ENCODE measurements at regions not wholly inside any gene's neighbourhood (a gene's known extent, or its start where the extent isn't known, plus 50 kb on each side); places are given as distances from the start of the nearest gene placed in this dataset.

DNA sequence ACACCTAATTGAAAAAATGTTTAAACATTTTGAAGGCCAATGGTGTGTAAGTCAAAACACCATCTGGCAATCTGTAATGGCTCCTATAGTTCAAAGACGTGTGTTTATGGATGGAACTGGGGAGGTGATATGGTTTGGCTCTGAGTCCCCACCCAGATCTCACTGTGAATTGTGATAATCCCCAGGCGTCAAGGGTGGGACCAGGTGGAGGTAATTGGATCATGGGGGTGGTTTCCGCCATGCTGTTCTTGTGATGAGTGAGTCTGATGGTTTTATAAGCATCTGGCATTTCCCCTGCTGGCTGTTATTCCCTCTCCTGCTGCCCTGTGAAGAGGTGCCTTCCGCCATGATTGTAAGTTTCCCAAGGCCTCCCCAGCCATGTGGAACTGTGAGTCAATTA lies 52.2 kb downstream of the ADRA2C start:
- no peak for DNase-seq (ENCODE audit: low spot score)

GRCh38 chr4:3819210-3819919 lies 53.2 kb downstream of the ADRA2C start:
- no peak for DNase-seq (ENCODE audit: low spot score)

GRCh38 chr4:3820016-3820805 lies 54.0 kb downstream of the ADRA2C start:
- DNase-seq (ENCODE audit: low spot score) = no peak

- no peak for DNase-seq (ENCODE audit: low spot score)
These were observed 54.8 kb downstream of the ADRA2C start for GRCh38 chr4:3820806-3821579.

- no peak for DNase-seq (ENCODE audit: low spot score)
These were observed 55.5 kb downstream of the ADRA2C start for GRCh38 chr4:3821580-3822229.

DNA sequence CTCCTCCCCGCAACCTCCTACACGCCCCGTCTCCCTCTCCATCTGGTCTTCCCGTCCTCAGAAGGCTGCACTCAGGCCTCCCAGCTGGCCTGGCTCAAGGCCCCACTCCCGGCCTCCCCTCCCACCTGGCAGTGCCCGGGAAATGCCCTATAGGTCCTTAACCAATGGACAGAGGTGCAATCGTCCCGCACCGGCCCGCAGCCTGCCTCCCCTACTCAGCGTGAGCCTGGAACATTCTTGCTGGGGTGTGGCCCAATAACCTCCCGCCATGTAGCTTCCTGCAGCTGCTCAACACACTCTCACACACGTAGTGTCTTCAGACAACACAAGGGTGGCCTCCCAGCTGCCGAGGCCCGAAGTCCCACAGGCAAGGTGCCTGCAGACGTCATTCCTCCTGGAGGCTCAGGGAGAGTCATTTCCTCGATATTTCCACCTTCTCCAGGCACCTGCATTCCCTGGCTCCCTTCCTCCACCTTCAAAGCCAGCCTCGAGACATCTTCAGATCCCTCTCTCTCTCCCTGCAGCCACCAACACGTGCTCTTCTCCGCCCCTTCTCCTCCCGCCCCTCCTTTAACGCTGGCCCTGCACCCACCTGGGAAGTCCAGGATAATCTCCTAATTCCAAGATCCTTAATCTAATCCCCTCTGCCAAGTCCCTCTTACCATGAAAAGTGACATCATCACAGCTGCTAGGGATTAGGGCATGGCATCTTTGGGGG lies 56.2 kb downstream of the ADRA2C start:
- DNase-seq (ENCODE audit: low spot score) = no peak

DNA sequence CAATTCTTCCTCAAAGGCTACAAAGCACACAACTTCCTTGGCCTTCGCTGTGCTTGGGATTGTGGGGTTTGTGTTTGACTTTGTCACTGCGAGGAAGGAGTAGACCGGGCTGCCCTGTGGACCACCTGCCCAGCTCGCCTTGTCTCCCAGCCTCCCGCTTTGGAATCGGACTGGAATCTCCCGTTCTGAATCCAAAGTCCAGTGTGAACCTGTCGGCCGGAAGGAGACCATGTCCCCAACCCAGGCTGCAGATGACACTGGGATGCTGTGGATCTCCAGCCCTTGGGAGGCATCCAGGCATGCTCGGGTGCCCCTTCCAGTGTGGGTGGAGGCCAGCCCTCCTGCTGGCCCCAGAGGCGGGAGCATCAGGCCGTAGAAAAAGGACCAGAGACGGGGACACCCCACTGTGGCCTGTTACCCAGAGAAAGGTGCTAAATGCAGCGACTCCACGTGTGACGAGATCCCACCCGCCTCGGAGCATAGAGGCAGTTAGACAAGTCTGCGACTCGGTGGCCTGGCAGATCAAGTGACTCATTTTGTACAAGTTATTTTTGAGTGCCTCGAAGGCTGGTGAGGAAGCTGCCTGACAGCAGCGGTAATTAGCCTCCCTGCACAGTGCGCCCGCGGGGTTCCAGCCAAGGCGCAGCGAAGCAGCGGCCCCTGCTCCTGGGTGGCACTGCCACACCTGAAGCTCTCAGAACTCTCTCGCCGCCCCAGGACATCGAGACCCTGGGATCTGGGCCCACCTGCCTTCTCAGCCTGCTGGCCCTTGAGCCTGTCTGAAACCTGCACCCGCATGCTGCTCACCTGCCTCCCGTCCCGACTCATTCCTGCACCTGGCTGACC lies 57.5 kb downstream of the ADRA2C start:
- DNase-seq (ENCODE audit: low spot score) = no peak

GRCh38 chr4:3824521-3825270 lies 58.5 kb downstream of the ADRA2C start:
- no peak for DNase-seq (ENCODE audit: low spot score)

GRCh38 chr4:3825530-3825929 lies 59.3 kb downstream of the ADRA2C start:
- DNase-seq (ENCODE audit: low spot score) = no peak

- no peak for DNase-seq (ENCODE audit: low spot score)
These were observed 60.3 kb downstream of the ADRA2C start for GRCh38 chr4:3826247-3827172.

- DNase-seq (ENCODE audit: low spot score) = peak; percentile 82
These were observed 61.7 kb downstream of the ADRA2C start for GRCh38 chr4:3827616-3828492.

DNA sequence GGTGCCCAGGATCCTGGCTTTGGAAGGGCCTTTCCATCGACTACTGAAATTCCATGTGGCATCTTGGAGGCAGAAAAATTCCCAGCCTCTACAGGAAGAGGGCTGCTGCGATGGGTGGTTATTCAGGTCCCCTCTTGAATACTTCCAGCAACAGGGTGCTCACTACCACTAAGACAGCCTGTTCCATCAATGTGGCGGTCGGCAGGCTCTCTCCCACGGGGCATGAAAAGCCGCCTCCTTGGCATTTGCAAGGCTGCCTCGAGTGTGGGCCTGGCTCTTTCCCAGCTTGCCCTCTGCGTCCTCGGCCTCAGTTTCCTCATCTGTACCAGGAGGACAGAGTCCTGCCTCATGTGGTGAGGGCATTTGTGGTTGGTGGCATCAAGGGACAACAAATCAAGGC lies 62.4 kb downstream of the ADRA2C start:
- no peak for DNase-seq (ENCODE audit: low spot score)

- no peak for DNase-seq (ENCODE audit: low spot score)
These were observed 63.2 kb downstream of the ADRA2C start for GRCh38 chr4:3829211-3829955.

DNA sequence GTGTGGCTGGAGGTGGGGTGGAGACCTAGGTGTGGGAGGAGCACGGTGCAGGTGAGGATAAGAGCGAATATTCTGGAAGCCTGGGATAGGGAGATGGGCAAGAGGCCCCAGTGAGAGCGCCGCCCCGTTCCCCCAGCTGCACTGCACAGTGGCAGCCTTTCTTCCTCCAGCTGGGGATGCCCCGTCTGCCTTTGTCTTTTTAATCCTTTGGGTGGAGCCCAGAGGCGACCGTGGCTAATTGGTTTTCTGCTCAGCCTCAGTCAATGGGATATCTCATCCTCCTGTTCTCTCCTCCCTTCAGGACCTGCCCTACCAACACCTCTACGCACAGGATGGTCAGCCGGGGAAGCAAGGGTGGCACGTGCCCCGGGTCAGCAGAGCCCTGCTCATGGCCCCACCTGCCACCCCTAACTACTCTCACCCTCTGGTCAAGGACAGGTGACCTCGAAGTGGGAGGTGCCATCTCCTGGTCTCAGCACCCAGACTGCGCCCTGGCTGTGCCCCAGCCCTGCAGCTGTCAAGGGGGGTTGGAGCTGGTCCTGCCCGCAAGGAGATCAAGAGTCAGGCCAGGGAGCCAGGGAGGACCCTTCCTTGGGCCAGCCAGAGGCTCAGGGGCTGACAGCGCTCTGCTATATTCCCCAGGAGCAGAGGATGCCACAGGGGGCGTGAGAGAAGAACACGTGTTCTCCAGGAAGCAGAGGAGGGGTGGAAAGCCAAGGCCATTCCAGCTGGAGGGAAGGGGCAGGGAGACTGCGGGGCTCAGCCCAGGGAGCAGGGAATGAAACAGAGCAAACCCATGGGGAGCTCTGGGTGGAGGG lies 64.0 kb downstream of the ADRA2C start:
- no peak for DNase-seq (ENCODE audit: low spot score)

DNA sequence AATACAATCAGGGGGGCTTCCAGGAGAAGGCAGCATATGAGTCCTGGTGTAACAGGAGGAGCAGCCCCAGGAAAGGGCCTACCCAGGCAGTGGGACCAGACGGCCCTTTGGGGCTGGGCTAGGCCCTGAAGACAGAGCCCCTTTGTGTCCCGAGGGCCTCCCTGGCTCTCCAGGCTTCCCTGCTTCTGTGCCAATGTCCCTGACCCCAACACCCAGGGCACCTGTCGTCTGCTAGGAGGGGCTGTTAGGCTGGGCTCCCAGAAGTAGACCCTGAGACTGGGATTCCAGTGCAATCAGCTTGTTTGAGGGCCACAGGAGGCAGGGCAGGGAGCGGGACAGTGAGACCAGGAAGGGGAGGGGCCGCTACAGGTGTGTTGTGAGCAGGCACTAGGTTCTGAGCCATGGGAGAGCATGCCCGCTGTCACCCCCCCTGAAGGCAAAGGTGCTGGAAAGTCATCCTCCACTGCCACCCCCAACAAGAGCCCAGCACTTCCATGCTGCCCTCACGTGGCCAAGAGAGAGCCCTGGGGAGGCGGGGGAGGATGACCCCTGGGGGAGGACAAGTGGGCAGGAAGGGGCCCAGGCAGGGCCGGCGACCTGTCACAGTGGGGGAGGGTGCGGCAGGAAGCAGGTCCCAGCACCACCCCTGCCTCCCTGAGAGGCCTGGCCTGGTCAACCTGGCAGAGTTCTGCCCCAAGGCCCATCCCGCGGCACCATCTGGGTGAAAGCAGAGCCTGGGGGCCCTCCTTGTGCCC lies 64.8 kb downstream of the ADRA2C start:
- no peak for DNase-seq (ENCODE audit: low spot score)

Data from AG08395 (cell line).